GM23338 (cell line): ENCODE measurements at regions not wholly inside any gene's neighbourhood (a gene's known extent, or its start where the extent isn't known, plus 50 kb on each side); places are given as distances from the start of the nearest gene placed in this dataset.

ENCODE experiments used
- ATAC-seq: fragments of 200-7000 bp; cut with Tn5 transposase; 3 replicates; pipeline ENCODE4 v1.9.1; 2020
- DNase-seq: peaks from one replicate; pipeline ENCODE4 v3.0.0-alpha.2; 2015; ENCODE audit warnings: low spot score
- H2AFZ ChIP-seq: fragments of 200-600 bp; sonication (generic); 2 replicates; pipeline ENCODE4 v1.8.0; 2016; ENCODE audit warnings: antibody characterized with exemption, mild to moderate bottlenecking, moderate library complexity
- H3F3A ChIP-seq: fragments of 200-600 bp; sonication (generic); replicated peaks from 2 replicates; pipeline ENCODE4 v1.8.0; 2017; ENCODE audit warnings: antibody characterized with exemption, mixed run types, low read depth
- H3K27ac ChIP-seq: fragments of 200-600 bp; sonication (generic); 2 replicates; pipeline ENCODE4 v1.6.1; 2016; ENCODE audit warnings: low read depth
- H3K27me3 ChIP-seq: fragments of 200-600 bp; sonication (generic); 2 replicates; pipeline ENCODE4 v1.8.0; 2016; ENCODE audit warnings: mild to moderate bottlenecking, mixed run types, moderate library complexity; ENCODE audit not compliant: insufficient read depth
- H3K36me3 ChIP-seq: fragments of 200-600 bp; sonication (generic); 2 replicates; pipeline ENCODE4 v1.8.0; 2016; ENCODE audit warnings: mild to moderate bottlenecking; ENCODE audit not compliant: insufficient read depth
- H3K4me1 ChIP-seq: fragments of 200-600 bp; sonication (generic); 2 replicates; pipeline ENCODE4 v1.8.0; 2016; ENCODE audit warnings: mild to moderate bottlenecking, moderate library complexity; ENCODE audit not compliant: insufficient read depth
- H3K4me2 ChIP-seq: fragments of 200-600 bp; sonication (generic); 2 replicates; pipeline ENCODE4 v1.7.1; 2017; ENCODE audit warnings: mixed run types
- H3K4me3 ChIP-seq: fragments of 200-600 bp; sonication (generic); 2 replicates; pipeline ENCODE4 v1.6.1; 2016; ENCODE audit warnings: mixed run types
- H3K79me2 ChIP-seq: fragments of 200-600 bp; sonication (generic); replicated peaks from 2 replicates; pipeline ENCODE4 v1.8.0; 2017; ENCODE audit warnings: mild to moderate bottlenecking; ENCODE audit not compliant: insufficient read depth
- H3K9me2 ChIP-seq: fragments of 200-600 bp; sonication (generic); 2 replicates; pipeline ENCODE4 v1.8.0; 2017; ENCODE audit not compliant: insufficient read depth
- H4K20me1 ChIP-seq: fragments of 200-600 bp; sonication (generic); replicated peaks from 2 replicates; pipeline ENCODE4 v1.8.0; 2017; ENCODE audit warnings: mild to moderate bottlenecking; ENCODE audit not compliant: insufficient read depth
- H3K27ac Mint-ChIP-seq: 2 replicates; pipeline ENCODE4 v1.8.0; 2020; ENCODE audit warnings: inconsistent platforms, mild to moderate bottlenecking, moderate library complexity, mixed read lengths
- H3K27me3 Mint-ChIP-seq: 3 replicates; pipeline ENCODE4 v1.8.0; 2022; ENCODE audit warnings: low read depth, mild to moderate bottlenecking, moderate library complexity, mixed read lengths, inconsistent platforms; ENCODE audit not compliant: insufficient read depth, poor library complexity
- H3K36me3 Mint-ChIP-seq: 3 replicates; pipeline ENCODE4 v1.8.0; 2021; ENCODE audit warnings: low read depth, mild to moderate bottlenecking, inconsistent platforms, moderate library complexity, mixed read lengths
- H3K4me1 Mint-ChIP-seq: 3 replicates; pipeline ENCODE4 v1.8.0; 2020; ENCODE audit warnings: mild to moderate bottlenecking, inconsistent platforms, mixed read lengths
- H3K4me3 Mint-ChIP-seq: 3 replicates; pipeline ENCODE4 v1.8.0; 2021; ENCODE audit warnings: moderate library complexity, mild to moderate bottlenecking, inconsistent platforms, mixed read lengths
- H3K9me3 Mint-ChIP-seq: 3 replicates; pipeline ENCODE4 v1.8.0; 2020; ENCODE audit warnings: moderate library complexity, mild to moderate bottlenecking, inconsistent platforms, mixed read lengths
- CREB1 ChIP-seq: fragments of 250-450 bp; sonication (Bioruptor Pico); IDR thresholded peaks from 2 replicates; pipeline ENCODE4 v1.5.0; 2020; ENCODE audit warnings: low read depth, mild to moderate bottlenecking, moderate library complexity
- EZH2 ChIP-seq: fragments of 200-600 bp; sonication (generic); IDR thresholded peaks from one replicate; pipeline ENCODE4 v1.8.0; 2017; ENCODE audit warnings: antibody characterized with exemption, mild to moderate bottlenecking, low read depth; ENCODE audit not compliant: unreplicated experiment
- EZH2phosphoT487 ChIP-seq: fragments of 200-600 bp; sonication (generic); IDR thresholded peaks from one replicate; pipeline ENCODE4 v1.8.1; 2018; ENCODE audit warnings: antibody characterized with exemption; ENCODE audit not compliant: unreplicated experiment
- JUNB ChIP-seq: IDR thresholded peaks from one replicate; pipeline ENCODE4 v1.6.1; 2016; ENCODE audit warnings: antibody characterized with exemption; ENCODE audit not compliant: unreplicated experiment
- POLR2AphosphoS5 ChIP-seq: IDR thresholded peaks from 2 replicates; pipeline ENCODE4 v1.6.1; 2016; ENCODE audit warnings: antibody characterized with exemption, low read depth
- STAT1 ChIP-seq: IDR thresholded peaks from one replicate; pipeline ENCODE4 v1.6.1; 2016; ENCODE audit warnings: antibody characterized with exemption; ENCODE audit not compliant: unreplicated experiment
- ZNF114 ChIP-seq: fragments of 250-450 bp; sonication (Bioruptor Pico); IDR thresholded peaks from 2 replicates; pipeline ENCODE4 v1.5.0; 2020; ENCODE audit warnings: mild to moderate bottlenecking, moderate library complexity
- ZNF331 ChIP-seq: fragments of 250-450 bp; sonication (Bioruptor Pico); IDR thresholded peaks from 2 replicates; pipeline ENCODE4 v1.5.0; 2020; ENCODE audit warnings: low read depth, mild to moderate bottlenecking, moderate library complexity
- TF ChIP-seq, protein P1 (sequence below): IDR thresholded peaks from one replicate; pipeline ENCODE4 v1.6.1; 2018; ENCODE audit warnings: antibody characterized with exemption; ENCODE audit not compliant: unreplicated experiment
- TF ChIP-seq, protein P2 (sequence below), 2 experiments: fragments of 200-600 bp in 1 of 2; sonication (generic) in 1 of 2; conservative IDR thresholded peaks; 2 replicates each; pipeline versions ENCODE4 v1.5.1 to v1.6.1; 2016 to 2017; ENCODE audit warnings: antibody characterized with exemption in 2 of 2, low read depth in 2 of 2, mild to moderate bottlenecking in 2 of 2, moderate library complexity in 1 of 2
- TF ChIP-seq, protein P3 (sequence below): IDR thresholded peaks from 2 replicates; pipeline ENCODE4 v1.6.1; 2016; ENCODE audit warnings: antibody characterized with exemption

DNA sequence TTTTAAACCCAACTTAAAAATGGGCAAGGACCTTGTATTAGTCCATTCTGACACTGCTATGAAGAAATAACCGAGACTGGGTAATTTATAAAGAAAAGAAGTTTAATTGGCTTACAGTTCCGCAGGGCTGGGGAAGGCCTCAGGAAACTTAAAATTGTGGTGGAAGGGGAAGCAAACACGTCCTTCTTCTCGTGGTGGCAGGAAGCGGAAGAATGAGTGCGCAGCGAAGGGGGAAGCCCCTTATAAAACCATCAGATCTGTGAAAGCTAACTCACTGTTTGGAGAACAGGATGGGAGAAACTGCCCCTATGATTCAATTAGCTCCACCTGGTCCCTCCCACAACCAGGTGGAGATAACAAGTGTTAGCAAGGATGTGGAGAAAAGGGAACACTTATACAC, 237.7 kb downstream of the SEC16B start:
- H3K27ac Mint-ChIP-seq: no peak overlapping the region
- DNase-seq (no peak), ATAC-seq (no peak)
- no peaks in the 10 kb centered on the region for H3K4me1 Mint-ChIP-seq
- Histone ChIP-seq H3K4me3 (no peak overlapping the region), H3K79me2 (no peaks in the 10 kb centered on the region), H3F3A (no peaks in the 10 kb centered on the region), H3K9me2 (no peaks in the 10 kb centered on the region), H3K4me2 (no peak overlapping the region), H3K27ac (no peak overlapping the region), H3K36me3 (no peaks in the 10 kb centered on the region), H2AFZ (no peak overlapping the region), H3K4me1 (no peaks in the 10 kb centered on the region), H3K27me3 (no peaks in the 10 kb centered on the region), H4K20me1 (no peaks in the 10 kb centered on the region)
- no peaks in the 10 kb centered on the region for H3K9me3 Mint-ChIP-seq
- H3K27me3 Mint-ChIP-seq: peaks cover 2% of the 10 kb centered on the region
- TF ChIP-seq POLR2AphosphoS5: no peak
- TF ChIP-seq, protein P1, sequence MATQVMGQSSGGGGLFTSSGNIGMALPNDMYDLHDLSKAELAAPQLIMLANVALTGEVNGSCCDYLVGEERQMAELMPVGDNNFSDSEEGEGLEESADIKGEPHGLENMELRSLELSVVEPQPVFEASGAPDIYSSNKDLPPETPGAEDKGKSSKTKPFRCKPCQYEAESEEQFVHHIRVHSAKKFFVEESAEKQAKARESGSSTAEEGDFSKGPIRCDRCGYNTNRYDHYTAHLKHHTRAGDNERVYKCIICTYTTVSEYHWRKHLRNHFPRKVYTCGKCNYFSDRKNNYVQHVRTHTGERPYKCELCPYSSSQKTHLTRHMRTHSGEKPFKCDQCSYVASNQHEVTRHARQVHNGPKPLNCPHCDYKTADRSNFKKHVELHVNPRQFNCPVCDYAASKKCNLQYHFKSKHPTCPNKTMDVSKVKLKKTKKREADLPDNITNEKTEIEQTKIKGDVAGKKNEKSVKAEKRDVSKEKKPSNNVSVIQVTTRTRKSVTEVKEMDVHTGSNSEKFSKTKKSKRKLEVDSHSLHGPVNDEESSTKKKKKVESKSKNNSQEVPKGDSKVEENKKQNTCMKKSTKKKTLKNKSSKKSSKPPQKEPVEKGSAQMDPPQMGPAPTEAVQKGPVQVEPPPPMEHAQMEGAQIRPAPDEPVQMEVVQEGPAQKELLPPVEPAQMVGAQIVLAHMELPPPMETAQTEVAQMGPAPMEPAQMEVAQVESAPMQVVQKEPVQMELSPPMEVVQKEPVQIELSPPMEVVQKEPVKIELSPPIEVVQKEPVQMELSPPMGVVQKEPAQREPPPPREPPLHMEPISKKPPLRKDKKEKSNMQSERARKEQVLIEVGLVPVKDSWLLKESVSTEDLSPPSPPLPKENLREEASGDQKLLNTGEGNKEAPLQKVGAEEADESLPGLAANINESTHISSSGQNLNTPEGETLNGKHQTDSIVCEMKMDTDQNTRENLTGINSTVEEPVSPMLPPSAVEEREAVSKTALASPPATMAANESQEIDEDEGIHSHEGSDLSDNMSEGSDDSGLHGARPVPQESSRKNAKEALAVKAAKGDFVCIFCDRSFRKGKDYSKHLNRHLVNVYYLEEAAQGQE: no peak
- TF ChIP-seq ZNF331 (CRISPR knock-in tag): no peak
- TF ChIP-seq STAT1: no peak
- TF ChIP-seq, protein P2, sequence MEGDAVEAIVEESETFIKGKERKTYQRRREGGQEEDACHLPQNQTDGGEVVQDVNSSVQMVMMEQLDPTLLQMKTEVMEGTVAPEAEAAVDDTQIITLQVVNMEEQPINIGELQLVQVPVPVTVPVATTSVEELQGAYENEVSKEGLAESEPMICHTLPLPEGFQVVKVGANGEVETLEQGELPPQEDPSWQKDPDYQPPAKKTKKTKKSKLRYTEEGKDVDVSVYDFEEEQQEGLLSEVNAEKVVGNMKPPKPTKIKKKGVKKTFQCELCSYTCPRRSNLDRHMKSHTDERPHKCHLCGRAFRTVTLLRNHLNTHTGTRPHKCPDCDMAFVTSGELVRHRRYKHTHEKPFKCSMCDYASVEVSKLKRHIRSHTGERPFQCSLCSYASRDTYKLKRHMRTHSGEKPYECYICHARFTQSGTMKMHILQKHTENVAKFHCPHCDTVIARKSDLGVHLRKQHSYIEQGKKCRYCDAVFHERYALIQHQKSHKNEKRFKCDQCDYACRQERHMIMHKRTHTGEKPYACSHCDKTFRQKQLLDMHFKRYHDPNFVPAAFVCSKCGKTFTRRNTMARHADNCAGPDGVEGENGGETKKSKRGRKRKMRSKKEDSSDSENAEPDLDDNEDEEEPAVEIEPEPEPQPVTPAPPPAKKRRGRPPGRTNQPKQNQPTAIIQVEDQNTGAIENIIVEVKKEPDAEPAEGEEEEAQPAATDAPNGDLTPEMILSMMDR (conservative IDR thresholded peaks at IDR 0.05; ENCODE audit: low read depth in 2 of 2): no peak
- H3K4me3 Mint-ChIP-seq: no peak overlapping the region
- no peaks in the 10 kb centered on the region for H3K36me3 Mint-ChIP-seq

DNA sequence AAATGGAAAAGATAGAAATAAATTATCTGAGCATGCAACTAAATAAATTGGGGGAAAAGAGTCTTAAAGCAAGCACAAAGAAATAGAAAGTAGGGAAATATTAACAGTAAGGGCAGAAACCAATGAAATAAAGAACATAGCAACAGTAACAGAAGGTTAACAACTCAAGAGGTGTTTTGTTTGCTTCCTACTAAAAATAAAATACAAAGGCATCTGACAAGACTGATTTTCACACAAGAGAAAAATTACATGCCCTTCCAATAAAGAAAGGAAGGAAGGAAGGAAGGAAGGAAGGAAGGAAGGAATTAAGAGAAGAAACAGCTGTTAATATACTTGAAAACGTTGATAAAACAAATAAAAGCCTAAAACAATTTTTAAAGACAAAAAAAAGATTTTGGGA, 240.2 kb downstream of the SEC16B start:
- peaks cover 2% of the 10 kb centered on the region for H3K27me3 Mint-ChIP-seq
- no peaks in the 10 kb centered on the region; the same call in 2 of the 3 replicates for H3K36me3 Mint-ChIP-seq
- no peak for TF ChIP-seq ZNF331 (CRISPR knock-in tag)
- TF ChIP-seq EZH2phosphoT487: no peak
- TF ChIP-seq, protein P1: no peak
- no peak for TF ChIP-seq ZNF114 (CRISPR knock-in tag)
- TF ChIP-seq CREB1 (CRISPR knock-in tag): no peak
- TF ChIP-seq STAT1: no peak
- TF ChIP-seq JUNB: no peak
- no peak for TF ChIP-seq POLR2AphosphoS5
- no peak for TF ChIP-seq EZH2
- TF ChIP-seq, protein P2 (conservative IDR thresholded peaks at IDR 0.05; ENCODE audit: low read depth in 2 of 2): no peak
- TF ChIP-seq, protein P3, sequence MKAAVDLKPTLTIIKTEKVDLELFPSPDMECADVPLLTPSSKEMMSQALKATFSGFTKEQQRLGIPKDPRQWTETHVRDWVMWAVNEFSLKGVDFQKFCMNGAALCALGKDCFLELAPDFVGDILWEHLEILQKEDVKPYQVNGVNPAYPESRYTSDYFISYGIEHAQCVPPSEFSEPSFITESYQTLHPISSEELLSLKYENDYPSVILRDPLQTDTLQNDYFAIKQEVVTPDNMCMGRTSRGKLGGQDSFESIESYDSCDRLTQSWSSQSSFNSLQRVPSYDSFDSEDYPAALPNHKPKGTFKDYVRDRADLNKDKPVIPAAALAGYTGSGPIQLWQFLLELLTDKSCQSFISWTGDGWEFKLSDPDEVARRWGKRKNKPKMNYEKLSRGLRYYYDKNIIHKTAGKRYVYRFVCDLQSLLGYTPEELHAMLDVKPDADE: no peak

More for the DNA sequence above, 240.2 kb downstream of the SEC16B start:
- Histone ChIP-seq H3K9me2 (no peaks in the 10 kb centered on the region), H3K4me1 (no peaks in the 10 kb centered on the region), H3K27me3 (no peaks in the 10 kb centered on the region), H4K20me1 (no peaks in the 10 kb centered on the region), H3K4me3 (no peak overlapping the region), H3F3A (no peaks in the 10 kb centered on the region), H3K27ac (no peak overlapping the region), H3K4me2 (no peak overlapping the region), H3K79me2 (no peaks in the 10 kb centered on the region), H2AFZ (no peak overlapping the region), H3K36me3 (no peaks in the 10 kb centered on the region)
- no peak for ATAC-seq
- Mint-ChIP-seq H3K4me3 (no peak overlapping the region), H3K4me1 (no peaks in the 10 kb centered on the region), H3K27ac (no peak overlapping the region), H3K9me3 (peaks cover 9% of the 10 kb centered on the region; the same call in 2 of the 3 replicates)
- no peak for DNase-seq
